Body of pancreas (tissue), 4 donors: ENCODE measurements at regions not wholly inside any gene's neighbourhood (a gene's known extent, or its start where the extent isn't known, plus 50 kb on each side); places are given as distances from the start of the nearest gene placed in this dataset.

Experiments
- ATAC-seq: fragments of 150-250 bp; one replicate; pipeline ENCODE4 v1.9.1; 2016
- DNase-seq, 4 donors: peaks; one replicate each; pipeline ENCODE4 v3.0.0-alpha.2; 2019
- H3K27ac ChIP-seq, 4 donors: fragments of 200-600 bp; sonication (generic); 1 replicate in 3 of 4; 2 replicates in 1 of 4; pipeline versions ENCODE4 v1.5.1 to v1.6.1; 2016 to 2019; ENCODE audit warnings: mild to moderate bottlenecking in 1 of 4, mixed read lengths in 1 of 4, moderate library complexity in 1 of 4
- H3K27me3 ChIP-seq, 2 donors: fragments of 200-600 bp; sonication (generic); one replicate each; pipeline ENCODE4 v1.6.0; 2016; ENCODE audit warnings: mild to moderate bottlenecking in 1 of 2
- H3K36me3 ChIP-seq, 2 donors: fragments of 200-600 bp; sonication (generic); replicated peaks in 1 of 2; 2 replicates each; pipeline ENCODE4 v1.5.1; 2016; ENCODE audit warnings: low read depth in 2 of 2; ENCODE audit not compliant: insufficient read depth in 1 of 2
- H3K4me1 ChIP-seq: fragments of 200-600 bp; sonication (generic); one replicate; pipeline ENCODE4 v1.6.0; 2016
- H3K4me3 ChIP-seq, 2 donors: fragments of 200-600 bp; sonication (generic); 1 replicate in 1 of 2; 2 replicates in 1 of 2; pipeline ENCODE4 v1.5.1; 2016 to 2019
- H3K9me3 ChIP-seq, 3 donors: fragments of 200-600 bp; sonication (generic); 1 replicate in 2 of 3; 2 replicates in 1 of 3; pipeline ENCODE4 v1.5.1; 2016
- POLR2A ChIP-seq, 3 donors: fragments of 450-650 bp; IDR thresholded peaks; one replicate each; pipeline ENCODE4 v1.6.1; 2016; ENCODE audit warnings: antibody characterized with exemption in 3 of 3, mild to moderate bottlenecking in 2 of 3
- WGBS, 2 donors: methylation state at CpG; one replicate each; pipeline ENCODE4 v1.1.5; 2017; 5-methylcytosine and 5-hydroxymethylcytosine counted together
- intact Hi-C: fragments of 100-400 bp; cut with DNase I; formaldehyde crosslinking; loops from one replicate; pipeline ENCODE4 v1.15.1; 2023
- TF ChIP-seq, protein P1 (sequence below), 7 experiments: fragments of 450-650 bp in 4 of 7; fragments of 200-600 bp in 3 of 7; sonication (generic) in 3 of 7; IDR thresholded peaks; one replicate each; pipeline ENCODE4 v1.5.1; 2016 to 2019; ENCODE audit warnings: antibody characterized with exemption in 7 of 7

GRCh38 chr2:234628953-234629352 is 132.1 kb upstream of the ARL4C start:
- intact Hi-C loops, result no loop called here
- ATAC-seq, result no peak
- WGBS, 2 donors, result 70 to 78% methylated on average over 5 of the region's 5 CpGs
- Histone ChIP-seq H3K9me3 (no peaks in the 10 kb centered on the region), H3K27ac (no peak overlapping the region), H3K27me3 (no peaks in the 10 kb centered on the region), H3K36me3 (no peaks in the 10 kb centered on the region), H3K4me1 (no peaks in the 10 kb centered on the region), H3K4me3 (no peak overlapping the region)
- TF ChIP-seq POLR2A (IDR thresholded peaks at IDR 0.05), result no peak
- TF ChIP-seq, protein P1, sequence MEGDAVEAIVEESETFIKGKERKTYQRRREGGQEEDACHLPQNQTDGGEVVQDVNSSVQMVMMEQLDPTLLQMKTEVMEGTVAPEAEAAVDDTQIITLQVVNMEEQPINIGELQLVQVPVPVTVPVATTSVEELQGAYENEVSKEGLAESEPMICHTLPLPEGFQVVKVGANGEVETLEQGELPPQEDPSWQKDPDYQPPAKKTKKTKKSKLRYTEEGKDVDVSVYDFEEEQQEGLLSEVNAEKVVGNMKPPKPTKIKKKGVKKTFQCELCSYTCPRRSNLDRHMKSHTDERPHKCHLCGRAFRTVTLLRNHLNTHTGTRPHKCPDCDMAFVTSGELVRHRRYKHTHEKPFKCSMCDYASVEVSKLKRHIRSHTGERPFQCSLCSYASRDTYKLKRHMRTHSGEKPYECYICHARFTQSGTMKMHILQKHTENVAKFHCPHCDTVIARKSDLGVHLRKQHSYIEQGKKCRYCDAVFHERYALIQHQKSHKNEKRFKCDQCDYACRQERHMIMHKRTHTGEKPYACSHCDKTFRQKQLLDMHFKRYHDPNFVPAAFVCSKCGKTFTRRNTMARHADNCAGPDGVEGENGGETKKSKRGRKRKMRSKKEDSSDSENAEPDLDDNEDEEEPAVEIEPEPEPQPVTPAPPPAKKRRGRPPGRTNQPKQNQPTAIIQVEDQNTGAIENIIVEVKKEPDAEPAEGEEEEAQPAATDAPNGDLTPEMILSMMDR (IDR thresholded peaks at IDR 0.05), result no peak
- DNase-seq, result no peak

GRCh38 chr2:234627308-234627707 is 130.4 kb upstream of the ARL4C start:
- Histone ChIP-seq H3K27me3 (no peaks in the 10 kb centered on the region), H3K4me1 (no peaks in the 10 kb centered on the region), H3K27ac (no peak overlapping the region), H3K36me3 (no peaks in the 10 kb centered on the region), H3K4me3 (no peak overlapping the region), H3K9me3 (no peaks in the 10 kb centered on the region)
- TF ChIP-seq, protein P1 (IDR thresholded peaks at IDR 0.05), result no peak
- no peak for TF ChIP-seq POLR2A (IDR thresholded peaks at IDR 0.05)
- 66 to 82% methylated on average over 2 of the region's 2 CpGs for WGBS, 2 donors
- DNase-seq, result no peak
- ATAC-seq, result no peak
- intact Hi-C loops, result no loop called here

GRCh38 chr2:234626566-234627130 is 129.8 kb upstream of the ARL4C start:
- Histone ChIP-seq H3K4me3 (no peak overlapping the region), H3K36me3 (no peaks in the 10 kb centered on the region), H3K27ac (no peak overlapping the region), H3K27me3 (no peaks in the 10 kb centered on the region), H3K9me3 (no peaks in the 10 kb centered on the region), H3K4me1 (no peaks in the 10 kb centered on the region)
- DNase-seq (peak in 1 of 4 donors; percentile 21), ATAC-seq (no peak)
- WGBS, 2 donors, result 82 to 86% methylated on average over 7 of the region's 7 CpGs
- intact Hi-C loops, result no loop called here
- TF ChIP-seq POLR2A (IDR thresholded peaks at IDR 0.05), result no peak
- TF ChIP-seq, protein P1 (IDR thresholded peaks at IDR 0.05), result no peak

- H3K4me1 ChIP-seq, result no peaks in the 10 kb centered on the region
- no peak for TF ChIP-seq POLR2A (IDR thresholded peaks at IDR 0.05)
- TF ChIP-seq, protein P1 (IDR thresholded peaks at IDR 0.05), result no peak
- ATAC-seq (no peak), DNase-seq (no peak)
- no peak overlapping the region for H3K27ac ChIP-seq
- intact Hi-C loops, result no loop called here
- 67 to 96% methylated on average over 4 of the region's 4 CpGs for WGBS, 2 donors
- no peaks in the 10 kb centered on the region for H3K36me3 ChIP-seq
- no peak overlapping the region for H3K4me3 ChIP-seq
- H3K27me3 ChIP-seq, result no peaks in the 10 kb centered on the region
- no peaks in the 10 kb centered on the region for H3K9me3 ChIP-seq
These were observed 128.9 kb upstream of the ARL4C start for GRCh38 chr2:234625626-234626250.

DNA sequence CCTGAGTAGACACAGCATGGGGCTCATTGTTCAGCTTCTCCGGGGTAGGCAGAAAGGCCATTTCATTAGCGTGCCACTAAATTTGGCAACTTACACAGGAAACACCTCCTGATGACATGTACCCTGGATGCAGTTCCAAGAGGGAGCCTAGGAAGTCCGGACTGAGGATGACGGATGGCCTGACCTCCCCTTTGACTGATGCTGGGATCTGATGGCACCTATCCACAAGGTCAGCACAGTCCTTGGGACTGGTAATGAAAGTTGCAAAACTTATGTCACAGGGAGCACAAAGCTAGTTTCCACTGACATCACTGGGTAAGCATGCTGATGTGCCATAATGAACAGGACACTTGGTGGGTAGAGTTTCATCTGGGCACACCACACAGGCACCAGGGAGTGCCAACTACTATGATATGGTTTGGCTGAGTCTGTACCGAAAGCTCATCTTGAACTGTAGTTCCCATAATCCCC is 126.7 kb upstream of the ARL4C start:
- intact Hi-C loops, result no loop called here
- no peaks in the 10 kb centered on the region for H3K4me1 ChIP-seq
- TF ChIP-seq POLR2A (IDR thresholded peaks at IDR 0.05), result no peak
- TF ChIP-seq, protein P1 (IDR thresholded peaks at IDR 0.05), result no peak
- 71 to 73% methylated on average over 5 of the region's 5 CpGs for WGBS, 2 donors
- no peaks in the 10 kb centered on the region for H3K9me3 ChIP-seq
- no peak overlapping the region for H3K4me3 ChIP-seq
- H3K36me3 ChIP-seq, result no peaks in the 10 kb centered on the region
- no peaks in the 10 kb centered on the region for H3K27me3 ChIP-seq
- no peak overlapping the region for H3K27ac ChIP-seq
- peak; percentile 15 for ATAC-seq
- DNase-seq, result no peak
